DOHH2 (cell line): ENCODE measurements at regions not wholly inside any gene's neighbourhood (a gene's known extent, or its start where the extent isn't known, plus 50 kb on each side); places are given as distances from the start of the nearest gene placed in this dataset.

ENCODE experiments used
- EZH2phosphoT487 ChIP-seq: fragments of 200-600 bp; sonication (generic); IDR thresholded peaks from 2 replicates; pipeline ENCODE4 v1.6.1; 2017; ENCODE audit warnings: borderline replicate concordance, mild to moderate bottlenecking, antibody characterized with exemption, low read length, moderate library complexity, mixed read lengths
- TF ChIP-seq, protein P1 (sequence below): fragments of 200-600 bp; sonication (generic); IDR thresholded peaks from one replicate; pipeline ENCODE4 v1.5.1; 2014; ENCODE audit warnings: antibody characterized with exemption, mild to moderate bottlenecking, low read depth, low read length; ENCODE audit not compliant: poor library complexity, severe bottlenecking

DNA sequence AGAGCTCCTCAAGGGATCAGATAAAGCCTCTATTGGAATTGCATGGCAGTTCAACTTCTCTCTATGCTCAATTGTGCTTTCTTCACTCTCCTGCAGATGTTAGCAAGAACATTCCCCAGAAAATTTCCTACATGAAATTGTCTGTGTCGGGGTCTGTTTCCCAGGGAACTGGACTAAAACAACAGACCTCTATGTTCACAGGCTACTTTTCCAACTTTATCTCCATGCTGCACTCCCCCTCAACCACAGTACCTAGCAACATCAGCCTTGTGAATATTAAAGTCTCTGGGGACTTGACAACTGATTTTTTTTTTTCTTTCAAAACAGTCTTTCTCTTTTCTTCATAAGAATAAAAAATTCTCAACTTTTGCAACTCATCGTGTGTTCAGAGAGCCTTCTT is 1470.8 kb upstream of the ADGRL3 start:
- TF ChIP-seq, protein P1, sequence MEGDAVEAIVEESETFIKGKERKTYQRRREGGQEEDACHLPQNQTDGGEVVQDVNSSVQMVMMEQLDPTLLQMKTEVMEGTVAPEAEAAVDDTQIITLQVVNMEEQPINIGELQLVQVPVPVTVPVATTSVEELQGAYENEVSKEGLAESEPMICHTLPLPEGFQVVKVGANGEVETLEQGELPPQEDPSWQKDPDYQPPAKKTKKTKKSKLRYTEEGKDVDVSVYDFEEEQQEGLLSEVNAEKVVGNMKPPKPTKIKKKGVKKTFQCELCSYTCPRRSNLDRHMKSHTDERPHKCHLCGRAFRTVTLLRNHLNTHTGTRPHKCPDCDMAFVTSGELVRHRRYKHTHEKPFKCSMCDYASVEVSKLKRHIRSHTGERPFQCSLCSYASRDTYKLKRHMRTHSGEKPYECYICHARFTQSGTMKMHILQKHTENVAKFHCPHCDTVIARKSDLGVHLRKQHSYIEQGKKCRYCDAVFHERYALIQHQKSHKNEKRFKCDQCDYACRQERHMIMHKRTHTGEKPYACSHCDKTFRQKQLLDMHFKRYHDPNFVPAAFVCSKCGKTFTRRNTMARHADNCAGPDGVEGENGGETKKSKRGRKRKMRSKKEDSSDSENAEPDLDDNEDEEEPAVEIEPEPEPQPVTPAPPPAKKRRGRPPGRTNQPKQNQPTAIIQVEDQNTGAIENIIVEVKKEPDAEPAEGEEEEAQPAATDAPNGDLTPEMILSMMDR, result no peak
- no peak for TF ChIP-seq EZH2phosphoT487
